Neural cell (in vitro differentiated cells): ENCODE measurements at regions not wholly inside any gene's neighbourhood (a gene's known extent, or its start where the extent isn't known, plus 50 kb on each side); places are given as distances from the start of the nearest gene placed in this dataset.

ENCODE experiments used
- CTCF ChIP-seq: fragments of 450-650 bp; IDR thresholded peaks from 2 replicates; pipeline ENCODE4 v1.5.1; 2014; ENCODE audit warnings: antibody characterized with exemption, mild to moderate bottlenecking, moderate library complexity; ENCODE audit not compliant: poor library complexity, severe bottlenecking
- EP300 ChIP-seq: fragments of 450-650 bp; conservative IDR thresholded peaks from 2 replicates; pipeline ENCODE4 v1.6.1; 2014; ENCODE audit warnings: antibody characterized with exemption, mild to moderate bottlenecking, moderate library complexity; ENCODE audit not compliant: poor library complexity, severe bottlenecking
- EZH2 ChIP-seq: fragments of 200-600, 300-800 bp; shearing (Covaris generic), sonication (generic); IDR thresholded peaks from 2 replicates; pipeline ENCODE4 v1.6.1; 2014; ENCODE audit warnings: antibody characterized with exemption, low read length, borderline replicate concordance, mild to moderate bottlenecking; ENCODE audit not compliant: insufficient read depth, poor library complexity, severe bottlenecking
- POLR2AphosphoS5 ChIP-seq: IDR thresholded peaks from 2 replicates; pipeline ENCODE4 v1.6.1; 2012
- RAD21 ChIP-seq: fragments of 450-650 bp; conservative IDR thresholded peaks from 2 replicates; pipeline ENCODE4 v1.6.1; 2014; ENCODE audit warnings: antibody characterized with exemption, mild to moderate bottlenecking, moderate library complexity
- REST ChIP-seq: IDR thresholded peaks from 2 replicates; pipeline ENCODE4 v1.6.1; 2012; ENCODE audit warnings: borderline replicate concordance
- SMC3 ChIP-seq: fragments of 450-650 bp; conservative IDR thresholded peaks from 2 replicates; pipeline ENCODE4 v1.6.1; 2014; ENCODE audit warnings: antibody characterized with exemption, mild to moderate bottlenecking, moderate library complexity; ENCODE audit not compliant: poor library complexity
- TAF1 ChIP-seq: IDR thresholded peaks from 2 replicates; pipeline ENCODE4 v1.6.1; 2012; ENCODE audit warnings: low read depth

GRCh38 chr6:8556370-8557013 lies 121.1 kb upstream of the SLC35B3 start:
- TF ChIP-seq CTCF (no peak), TAF1 (no peak), EZH2 (no peak), SMC3 (no peak), REST (no peak), POLR2AphosphoS5 (no peak), EP300 (no peak), RAD21 (no peak)
